Stimulated activated CD8-positive, alpha-beta memory T cell treated with anti-CD3 and anti-CD28 coated beads, Interleukin-12 subunit alpha, Interleukin-12 subunit beta, amount 100 ng/mL, for 1 hour (primary cell): ENCODE measurements at regions not wholly inside any gene's neighbourhood (a gene's known extent, or its start where the extent isn't known, plus 50 kb on each side); places are given as distances from the start of the nearest gene placed in this dataset.
"Not testable (repeated sequence)": the region's sequence is repeated elsewhere in the genome, so short reads cannot be mapped to it uniquely, and the experiment has no call there.

Experiments used
- DNase-seq: peaks from one replicate; pipeline ENCODE4 v3.0.0-alpha.2; 2020; ENCODE audit warnings: low read depth

DNA sequence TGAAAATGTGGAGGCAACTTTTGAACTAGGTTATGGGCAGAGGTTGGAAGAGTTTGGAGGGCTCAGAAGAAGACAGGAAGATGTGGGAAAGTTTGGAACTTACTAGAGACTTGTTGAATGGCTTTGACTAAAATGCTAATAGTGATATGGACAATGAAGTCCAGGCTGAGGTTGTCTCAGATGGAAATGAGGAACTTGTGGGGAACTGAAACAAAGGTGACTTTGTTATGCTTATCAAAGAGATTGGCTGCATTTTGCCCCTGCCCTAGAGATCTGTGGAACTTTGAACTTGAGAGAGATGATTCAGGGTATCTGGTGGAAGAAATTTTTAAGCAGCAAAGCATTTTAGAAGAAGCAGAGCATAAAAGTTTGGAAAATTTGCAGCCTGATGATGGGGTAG lies 499.7 kb upstream of the ATP2B1 start:
- DNase-seq = not testable (repeated sequence)

DNA sequence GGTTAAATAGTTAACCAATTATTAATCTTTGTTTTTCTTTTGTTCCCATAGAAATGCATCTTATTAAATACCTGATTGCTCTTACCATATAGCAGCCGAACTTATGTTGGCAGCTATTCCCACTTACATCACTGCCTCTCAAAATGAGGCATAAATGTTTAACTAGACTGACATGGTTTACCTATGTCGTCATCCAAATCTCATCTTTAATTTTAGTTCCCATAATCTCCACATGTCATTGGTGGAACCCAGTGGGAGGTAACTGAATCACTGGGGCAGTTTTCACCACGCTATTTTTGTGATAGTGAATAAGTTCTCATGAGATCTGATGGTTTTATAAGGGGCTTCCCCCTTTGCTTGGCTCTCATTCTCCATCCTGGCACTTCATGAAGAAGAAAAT lies 499.2 kb upstream of the ATP2B1 start:
- no peak for DNase-seq

DNA sequence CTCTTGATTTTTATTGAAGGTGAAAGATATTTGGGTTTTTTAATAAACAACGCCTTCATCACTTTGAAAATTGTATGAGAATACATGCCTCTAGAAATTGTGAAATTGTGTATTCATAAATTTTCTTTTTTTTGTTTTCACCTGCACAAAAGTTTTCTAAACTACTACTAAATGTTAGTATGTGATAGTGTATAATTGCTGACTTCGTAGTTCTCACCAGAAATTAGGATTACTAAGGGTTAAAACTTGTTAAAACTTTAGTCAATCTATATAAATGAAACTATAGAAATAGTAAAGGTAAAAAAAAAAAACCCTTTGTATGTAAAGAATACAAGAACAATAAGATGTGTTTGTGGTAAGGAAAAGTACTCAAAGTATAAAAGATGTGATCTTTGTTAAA lies 496.5 kb upstream of the ATP2B1 start:
- no peak for DNase-seq

DNA sequence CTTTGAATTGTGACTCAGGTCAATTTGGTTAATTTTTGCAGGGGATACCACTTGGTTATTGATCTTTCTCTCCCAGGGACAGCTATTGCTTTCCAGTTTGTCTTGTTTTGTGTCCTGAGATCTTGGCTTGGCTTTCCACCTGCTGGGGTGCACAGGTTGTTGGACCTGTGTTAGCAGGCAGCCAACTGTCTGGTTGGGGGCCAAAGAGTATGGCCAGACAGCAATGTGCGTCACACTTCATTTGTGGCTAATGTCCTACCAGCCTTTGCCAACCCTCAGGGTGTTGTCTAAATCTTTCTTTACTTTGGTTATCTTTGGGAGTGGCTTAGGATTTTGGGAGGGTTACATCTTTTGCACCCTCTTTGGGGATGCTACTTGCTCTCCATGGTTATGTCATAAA lies 494.9 kb upstream of the ATP2B1 start:
- DNase-seq = no peak

DNA sequence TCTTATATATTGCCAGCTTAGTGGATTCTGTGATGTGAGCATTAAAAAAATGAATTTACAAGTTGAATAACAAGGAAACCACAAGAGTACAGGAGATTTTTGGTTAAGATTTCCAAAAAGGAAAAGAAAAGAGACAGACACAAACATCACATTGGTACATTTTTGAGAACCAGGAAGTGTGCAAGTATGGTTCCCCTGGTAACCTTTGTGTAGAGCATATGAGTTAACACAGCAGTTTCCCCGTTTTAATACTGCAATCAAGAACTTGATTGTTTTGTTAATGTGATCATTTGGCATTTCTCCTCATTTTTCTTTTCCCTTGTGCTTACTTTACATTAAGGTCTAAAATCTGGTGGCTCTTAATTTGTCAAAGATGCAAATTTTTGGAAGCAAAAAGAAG lies 490.4 kb upstream of the ATP2B1 start:
- no peak for DNase-seq

DNA sequence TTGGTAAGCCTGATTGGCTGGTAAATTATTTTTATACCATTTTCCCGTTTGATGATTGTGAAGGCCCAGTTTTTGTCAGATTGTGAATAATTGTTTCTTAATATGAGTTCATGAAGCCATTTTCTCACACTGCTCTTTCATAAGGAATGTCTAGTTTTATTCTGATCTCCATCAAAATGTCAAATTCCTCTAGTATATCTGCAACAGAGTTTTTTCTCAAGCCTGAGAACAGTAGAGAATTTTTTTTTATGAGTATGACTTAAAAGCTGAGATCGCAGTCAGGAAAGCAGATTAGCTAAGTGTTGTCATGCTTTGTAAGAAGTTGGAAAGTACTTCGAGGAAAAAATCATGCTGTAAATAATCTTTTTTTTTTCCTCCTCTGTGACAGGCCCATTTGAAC lies 484.9 kb upstream of the ATP2B1 start:
- DNase-seq = no peak

DNA sequence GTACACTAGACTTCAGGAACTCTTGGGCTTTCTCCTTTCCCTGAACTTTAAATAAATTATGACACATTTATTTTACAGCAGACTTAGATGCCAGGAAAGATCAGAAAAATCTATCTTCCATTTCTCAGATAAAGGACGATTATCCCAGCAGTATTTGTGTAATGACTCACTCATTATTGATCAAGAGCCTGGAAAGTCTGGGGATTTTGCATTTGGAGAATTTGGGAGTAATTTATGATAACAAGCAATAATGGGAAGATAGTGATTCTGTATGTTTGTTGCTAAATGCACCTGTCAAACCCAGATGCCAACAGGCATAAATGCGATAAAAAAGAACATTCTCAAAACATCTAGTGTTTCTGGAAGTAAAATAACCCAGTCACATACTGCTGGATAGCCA lies 480.2 kb upstream of the ATP2B1 start:
- no peak for DNase-seq

DNA sequence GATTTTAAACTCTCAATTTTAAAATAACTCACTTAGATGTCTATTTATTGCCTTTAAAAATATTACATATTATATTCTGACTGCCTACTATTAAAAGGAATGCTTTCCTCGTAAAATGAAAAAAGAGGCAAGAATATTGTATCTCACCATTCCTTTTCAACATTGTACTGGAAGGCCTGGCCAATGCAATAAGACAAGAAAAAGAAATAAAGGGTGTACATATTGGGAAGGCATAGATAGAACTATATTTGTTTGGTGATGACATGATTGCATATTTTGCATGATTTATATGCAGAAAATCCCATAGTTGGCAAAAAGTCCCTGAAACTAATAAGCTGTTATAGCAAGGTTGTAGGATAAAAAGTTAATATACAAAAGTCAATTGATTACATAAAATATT lies 474.6 kb upstream of the ATP2B1 start:
- no peak for DNase-seq

DNA sequence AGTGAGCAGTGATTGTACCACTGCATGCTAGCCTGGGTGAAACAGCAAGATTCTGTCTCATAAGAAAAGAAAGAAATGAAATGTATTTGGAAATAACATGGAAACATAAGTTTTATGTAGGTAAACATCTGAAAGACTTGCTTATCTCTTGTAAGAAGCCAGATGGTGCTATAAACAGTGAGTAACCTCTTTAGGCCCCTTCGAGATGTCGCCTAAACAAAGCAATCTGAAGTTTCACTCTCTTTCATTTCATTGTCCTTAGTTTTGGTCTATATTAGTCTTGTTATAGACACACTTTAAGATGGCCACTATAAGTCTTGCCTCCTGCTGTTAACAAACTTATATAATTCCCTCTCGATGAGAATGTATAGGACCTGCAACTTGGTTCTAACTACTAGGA lies 472.6 kb upstream of the ATP2B1 start:
- DNase-seq = no peak

DNA sequence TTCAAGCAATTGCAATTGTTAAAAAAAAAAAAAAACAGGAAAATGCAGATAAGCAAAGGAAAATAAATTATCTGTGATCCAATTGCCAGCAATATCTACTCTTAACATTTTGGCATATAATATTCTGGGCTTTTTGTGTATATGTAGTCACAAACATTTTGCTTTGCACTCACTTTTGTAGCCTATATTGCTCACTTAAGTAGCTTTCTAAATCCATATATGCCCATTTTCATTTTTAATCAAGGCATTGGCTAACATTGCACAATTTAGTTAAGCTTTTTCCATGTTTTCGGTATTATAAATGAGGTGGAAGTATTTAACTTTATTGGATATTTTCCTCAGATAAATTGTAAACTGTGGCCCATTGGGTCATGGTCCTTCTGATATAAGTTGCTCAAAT lies 466.3 kb upstream of the ATP2B1 start:
- no peak for DNase-seq

DNA sequence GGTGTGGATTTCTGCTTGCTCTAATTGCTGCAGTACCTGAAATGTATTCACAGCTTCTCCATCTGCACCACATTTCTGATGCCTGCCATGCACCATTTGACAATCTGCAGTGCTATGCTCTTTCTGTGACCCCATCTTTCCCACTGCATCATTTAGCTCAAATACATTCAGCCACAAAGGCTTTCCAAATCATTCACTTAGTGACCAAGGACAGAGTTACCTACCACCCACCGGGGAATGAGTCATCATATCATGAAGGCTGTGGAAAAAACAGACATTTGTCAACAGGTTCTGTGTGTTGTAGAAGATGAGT lies 465.5 kb upstream of the ATP2B1 start:
- no peak for DNase-seq

DNA sequence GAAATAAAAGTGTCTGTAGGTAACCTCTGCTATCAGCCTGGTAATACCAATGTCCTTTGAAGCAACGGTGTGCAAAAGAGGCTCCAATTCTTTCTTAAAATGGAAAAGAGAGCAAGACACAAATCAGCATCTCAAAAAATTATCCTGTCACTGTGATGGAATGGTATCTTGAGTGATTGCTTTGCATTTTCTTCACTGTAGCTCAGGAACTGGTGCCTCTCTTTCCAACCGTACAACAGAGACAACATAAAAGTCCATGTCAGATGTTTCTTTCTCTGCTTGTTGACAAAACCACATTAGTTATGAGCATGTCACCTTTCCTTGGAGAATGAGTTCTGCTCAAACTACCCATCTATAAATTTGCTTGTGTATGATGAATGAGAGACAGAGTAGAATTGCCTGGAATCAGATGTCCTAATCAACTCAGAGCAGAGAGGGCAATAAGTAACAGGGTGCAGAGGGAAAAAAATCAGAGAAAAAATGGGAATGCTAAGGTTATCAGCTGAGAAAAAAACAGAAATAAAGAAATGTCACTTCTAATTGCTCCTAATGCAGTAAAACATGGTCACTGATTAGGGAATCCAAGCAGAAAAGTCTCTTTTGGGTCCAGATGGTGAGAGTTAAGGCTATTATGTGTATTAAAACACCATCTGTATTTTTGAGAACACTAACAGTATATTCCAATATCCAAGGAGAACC lies 465.0 kb upstream of the ATP2B1 start:
- no peak for DNase-seq

DNA sequence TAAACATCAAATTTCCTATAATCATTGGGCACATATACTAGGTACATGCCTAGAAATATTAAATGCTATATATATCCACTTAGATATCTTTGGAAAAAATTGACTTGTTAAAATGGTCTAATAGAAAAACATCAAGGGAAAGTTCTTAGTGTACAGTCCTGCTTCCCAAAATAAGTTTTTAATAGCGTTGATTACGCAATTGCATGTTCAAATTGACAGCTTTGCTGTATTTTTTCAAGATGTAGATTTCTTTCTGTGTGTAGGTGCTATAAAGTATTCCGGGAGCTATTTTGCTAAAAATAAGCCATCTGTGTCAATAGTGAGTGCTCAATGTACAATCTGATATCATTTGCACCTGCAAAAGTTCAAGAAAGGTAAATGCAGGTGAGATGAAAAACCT lies 463.9 kb upstream of the ATP2B1 start:
- no peak for DNase-seq

DNA sequence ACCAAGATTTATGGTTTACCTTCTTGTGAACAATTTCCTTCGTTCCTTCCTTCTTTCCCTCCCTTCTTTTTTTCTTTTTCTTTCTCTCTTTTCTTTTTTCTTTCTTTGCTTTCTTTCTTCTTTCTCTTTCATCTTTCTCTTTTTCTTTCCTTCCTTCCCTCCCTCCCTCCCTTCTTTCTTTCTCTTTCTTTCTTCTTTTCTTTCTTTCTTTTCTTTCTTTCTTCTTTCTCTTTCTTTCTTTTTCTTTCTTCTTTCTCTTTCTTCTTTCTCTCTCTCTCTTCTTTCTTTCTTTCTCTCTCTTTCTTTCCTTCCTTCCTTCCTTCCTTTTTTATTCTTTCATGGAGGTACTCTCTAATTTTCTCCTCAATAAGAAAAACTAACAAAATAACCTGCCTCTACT lies 462.1 kb upstream of the ATP2B1 start:
- DNase-seq = no peak

DNA sequence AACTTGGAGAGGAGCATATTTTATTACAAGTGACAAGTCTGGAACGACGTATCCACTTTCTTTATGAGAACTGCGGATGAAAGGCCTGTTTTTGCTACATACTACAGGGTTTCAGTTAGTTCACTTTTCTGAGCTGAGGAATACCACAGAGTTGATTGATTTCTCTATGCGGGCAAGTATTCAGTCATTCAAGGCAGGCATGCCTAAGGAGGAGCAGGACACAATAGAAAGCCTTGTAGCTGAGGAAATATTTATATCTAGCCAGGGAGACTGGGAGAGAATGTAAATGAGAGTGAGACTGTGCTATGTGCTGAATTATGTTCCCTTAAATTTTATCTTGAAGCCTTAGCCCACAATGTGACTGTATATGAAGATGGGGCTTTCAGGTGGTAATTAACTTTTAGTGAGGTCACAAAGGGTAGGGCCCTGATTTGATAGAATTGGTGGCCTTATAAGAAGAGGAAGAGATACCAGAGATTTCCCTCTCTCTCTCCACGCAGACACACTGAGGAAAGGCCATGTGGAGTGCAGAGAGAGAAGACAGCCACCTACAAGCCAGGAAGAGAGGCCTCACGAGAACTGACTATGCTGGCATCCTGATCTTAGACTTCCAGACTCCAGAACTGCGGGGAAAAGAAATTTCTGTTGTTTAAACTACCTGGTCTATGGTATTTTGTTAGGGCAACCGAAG lies 459.0 kb upstream of the ATP2B1 start:
- no peak for DNase-seq

DNA sequence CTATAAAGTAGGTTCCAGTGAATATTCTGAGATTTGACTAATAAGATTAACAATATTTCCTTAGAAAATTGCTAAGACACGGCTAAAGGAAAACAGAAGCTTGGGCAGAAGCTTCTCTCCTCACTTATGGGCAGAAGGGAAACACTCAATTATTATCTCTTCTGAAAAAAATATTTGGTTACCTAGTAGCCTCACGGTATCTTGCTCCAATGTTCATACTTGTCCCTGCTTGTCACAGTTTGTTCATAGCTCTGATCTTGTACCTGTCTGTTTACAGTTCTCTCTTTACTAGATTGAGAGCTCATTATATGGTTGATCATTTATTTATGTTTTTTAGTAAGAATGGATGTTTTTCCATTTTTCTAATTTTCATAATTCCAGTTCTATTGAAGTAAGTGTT lies 458.0 kb upstream of the ATP2B1 start:
- DNase-seq = no peak

DNA sequence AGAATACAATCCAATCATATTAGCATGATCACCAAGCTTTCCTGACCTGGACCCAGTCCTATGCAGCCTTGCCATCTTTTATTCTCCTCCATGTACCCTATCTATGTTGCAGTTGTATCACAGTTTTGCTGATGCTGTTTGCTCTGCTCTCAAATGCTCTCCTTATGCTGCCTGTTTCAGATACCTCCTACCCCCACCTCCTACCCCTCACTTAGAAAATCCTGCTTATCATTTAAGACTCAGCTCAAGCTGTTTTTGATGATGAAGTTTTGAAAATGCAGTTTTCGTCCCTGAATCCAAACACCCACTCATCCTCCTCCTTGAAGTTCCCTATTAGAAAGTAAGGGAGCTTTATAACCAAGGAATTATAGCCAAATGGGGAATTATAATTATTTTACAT lies 457.4 kb upstream of the ATP2B1 start:
- DNase-seq = no peak

DNA sequence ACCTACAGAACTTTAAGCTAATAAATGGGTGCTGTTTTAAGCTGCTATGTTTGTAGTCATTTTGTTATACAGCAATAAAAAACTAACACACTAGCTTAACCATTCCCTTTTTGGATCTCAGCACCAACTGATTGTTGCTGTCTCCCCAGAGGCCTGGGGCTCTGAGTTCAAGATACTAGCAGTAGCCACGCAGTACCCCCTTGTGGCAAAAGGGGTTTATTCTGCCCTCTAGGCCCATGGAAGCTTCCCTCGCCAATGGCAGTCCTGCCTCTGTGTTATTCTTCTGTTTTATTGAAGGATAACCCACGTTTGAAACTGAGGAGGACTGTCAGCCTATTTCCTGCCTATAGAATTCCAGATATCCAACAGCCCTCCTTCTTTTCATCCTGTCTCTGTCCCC lies 455.3 kb upstream of the ATP2B1 start:
- DNase-seq = no peak

DNA sequence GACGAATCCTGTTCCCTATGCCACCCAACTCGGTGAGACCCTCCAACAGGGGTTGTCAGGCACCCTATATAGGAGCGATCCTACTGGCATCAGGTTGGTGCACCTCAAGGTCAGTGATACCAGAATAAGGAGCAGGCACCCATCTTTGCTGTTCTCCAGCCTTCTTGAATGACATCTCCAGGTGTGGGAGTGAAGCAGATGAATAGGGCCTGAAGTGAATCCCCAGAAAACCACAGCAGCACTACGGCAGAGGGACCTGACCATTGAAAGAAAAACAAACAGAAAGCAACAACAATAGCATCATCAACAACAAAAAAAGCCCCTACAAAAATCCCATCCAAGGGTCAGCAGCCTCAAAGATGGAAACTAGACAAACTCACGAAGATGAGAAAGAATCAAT lies 445.2 kb upstream of the ATP2B1 start:
- DNase-seq = no peak

DNA sequence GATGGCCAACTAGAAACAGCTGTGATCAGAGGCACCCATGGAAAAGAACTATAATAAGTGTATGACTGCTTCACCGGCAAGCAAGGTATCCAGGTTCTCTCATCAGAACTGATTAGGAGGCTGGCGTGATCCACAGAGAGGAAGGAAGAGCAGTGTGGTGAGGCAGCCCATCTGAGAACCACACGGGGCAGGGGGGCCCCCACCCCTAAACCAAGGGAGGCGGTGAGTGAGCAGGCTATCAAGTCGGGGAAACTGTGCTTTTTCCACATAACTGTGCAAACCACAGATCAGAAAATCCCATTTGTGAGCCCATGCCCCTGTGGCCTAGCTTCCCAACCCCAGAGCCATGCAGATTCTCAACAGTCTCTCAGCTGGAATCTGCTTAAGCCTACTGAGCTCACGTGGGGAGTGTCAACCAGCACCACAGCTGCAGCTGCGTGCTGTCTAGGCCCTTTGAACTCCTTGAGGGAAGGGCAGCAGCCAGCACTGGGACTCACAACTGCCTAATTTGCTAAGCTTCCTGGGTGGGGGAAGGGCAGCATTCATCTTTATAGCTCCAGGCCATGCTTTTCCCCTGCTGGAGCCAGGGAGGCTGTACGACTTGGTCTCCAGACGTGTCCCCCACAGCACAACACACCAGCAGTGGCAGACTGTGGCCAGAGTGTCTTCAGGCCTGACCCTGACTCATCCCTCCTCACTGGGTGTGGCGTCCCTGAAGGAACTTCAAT lies 444.4 kb upstream of the ATP2B1 start:
- DNase-seq = no peak

DNA sequence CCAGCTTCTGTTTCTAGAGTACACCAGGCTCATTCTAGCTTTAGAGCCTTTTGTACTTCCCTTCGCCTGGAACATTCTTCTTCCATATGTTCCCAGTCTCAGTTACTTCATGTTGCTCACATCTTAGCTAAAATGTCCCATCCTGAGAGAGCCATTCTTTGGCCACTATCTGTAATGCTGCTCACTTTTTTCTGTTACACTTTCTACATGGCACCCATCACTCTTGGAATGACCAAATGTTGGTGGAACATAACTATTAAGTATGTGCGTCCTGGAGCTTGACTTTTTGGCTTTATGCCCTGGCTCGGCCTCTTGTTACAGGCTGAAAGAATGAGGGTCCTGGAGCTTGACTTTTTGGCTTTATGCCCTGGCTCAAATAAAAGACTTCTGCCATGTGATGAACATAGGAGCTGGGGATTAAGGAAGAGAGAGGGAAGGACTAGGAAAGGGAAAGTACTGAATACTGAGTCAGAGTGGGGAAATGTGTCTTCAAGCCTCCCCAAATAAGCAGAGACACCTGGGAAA lies 442.9 kb upstream of the ATP2B1 start:
- no peak for DNase-seq

DNA sequence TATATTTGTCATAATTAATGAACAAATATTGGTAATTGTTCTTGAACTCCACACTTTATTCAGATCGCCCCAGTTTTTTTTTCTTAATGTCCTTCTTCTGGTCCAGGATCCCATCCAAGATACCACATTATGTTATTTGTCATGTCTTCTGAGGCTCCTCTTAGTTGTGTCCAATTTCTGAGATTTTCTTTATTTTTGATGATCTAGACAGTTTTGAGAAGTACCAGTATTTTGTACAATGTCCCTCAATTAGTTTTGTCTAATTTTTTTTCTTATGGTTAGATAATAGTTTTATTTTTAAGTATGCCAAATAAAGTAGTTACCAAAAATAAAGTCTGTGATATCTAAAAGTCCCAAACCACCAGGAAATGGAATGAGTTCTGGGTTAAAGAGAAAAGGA lies 440.8 kb upstream of the ATP2B1 start:
- no peak for DNase-seq

DNA sequence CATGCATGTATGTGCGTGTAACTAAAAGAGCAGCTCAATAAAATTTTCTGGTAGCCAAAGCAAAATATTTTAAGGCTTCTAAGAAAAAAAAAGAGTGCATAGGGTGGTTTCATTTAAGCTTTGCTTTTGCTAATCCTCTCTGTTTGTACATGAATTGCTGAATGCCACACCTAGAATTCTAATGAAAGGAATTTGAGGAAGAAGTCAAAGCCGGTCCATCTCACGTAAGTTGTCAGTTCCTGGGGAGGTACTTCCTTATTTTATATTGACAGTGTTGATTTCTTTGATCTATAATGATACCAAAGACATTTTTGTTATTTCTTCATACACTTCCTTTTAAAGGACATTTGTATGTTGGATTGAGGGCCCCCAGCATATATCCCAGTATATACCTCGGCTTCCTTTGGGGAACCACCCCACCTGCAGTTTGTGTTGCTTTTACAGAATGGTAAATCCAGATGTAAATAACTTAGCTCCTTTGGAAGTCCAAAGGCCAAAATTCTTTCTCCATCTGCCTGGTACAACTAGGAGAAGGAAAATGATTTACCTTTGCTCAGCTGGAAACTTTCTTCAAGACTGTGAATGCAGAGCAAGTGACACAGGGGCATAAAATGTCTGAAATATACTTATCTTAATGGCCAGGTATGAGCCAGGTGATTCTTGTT lies 420.9 kb upstream of the ATP2B1 start:
- DNase-seq = no peak
